ENCODE measurements at regions not wholly inside any gene's neighbourhood (a gene's known extent, or its start where the extent isn't known, plus 50 kb on each side); places are given as distances from the start of the nearest gene placed in this dataset.

GRCh38 chr21:38115870-38116269 lies 140.9 kb upstream of the KCNJ15 start:
- Histone ChIP-seq H2AK9ac (replicated peaks; ENCODE audit: low read depth, low read length, poor library complexity) (no peak overlapping the region), H3K56ac (ENCODE audit: extremely low read depth, insufficient read depth, low read length) (no peak overlapping the region), H3K4me3 (ENCODE audit: insufficient read depth, low read depth, low read length) (no peak overlapping the region), H3K4me1 (ENCODE audit: control insufficient read depth, insufficient read depth, low read length) (no peaks in the 10 kb centered on the region), H3K27me3 (ENCODE audit: control insufficient read depth, insufficient read depth, low read length) (peaks cover 2% of the 10 kb centered on the region), H2BK20ac (ENCODE audit: low read depth, low read length) (no peak overlapping the region), H3K23ac (ENCODE audit: low read depth, low read length) (no peak overlapping the region), H2AFZ (replicated peaks; ENCODE audit: low read length, poor library complexity) (no peak overlapping the region), H3K9ac (ENCODE audit: low read depth, low read length) (no peak overlapping the region), H3K4ac (ENCODE audit: low read depth, low read length) (no peak overlapping the region), H4K20me1 (ENCODE audit: insufficient read depth, low read length) (no peaks in the 10 kb centered on the region), H2AK5ac (ENCODE audit: low read depth, low read length) (no peak overlapping the region), H4K5ac (ENCODE audit: low read depth, low read length) (no peak overlapping the region), H3K9me3 (ENCODE audit: control insufficient read depth, insufficient read depth, low read length) (no peaks in the 10 kb centered on the region), H4K91ac (ENCODE audit: insufficient read depth, low read depth, low read length) (no peak overlapping the region), H2BK120ac (ENCODE audit: low read depth, low read length) (no peak overlapping the region), H3K27ac (ENCODE audit: insufficient read depth, low read length) (no peak overlapping the region), H3K9me1 (ENCODE audit: insufficient read depth, low read length) (no peaks in the 10 kb centered on the region), H2BK15ac (ENCODE audit: low read depth, low read length) (no peak overlapping the region), H4K8ac (ENCODE audit: low read depth in 2 of 2, low read length in 2 of 2) (no peak overlapping the region), H2BK5ac (ENCODE audit: low read depth, low read length, poor library complexity, severe bottlenecking) (no peak overlapping the region), H3K36me3 (ENCODE audit: control insufficient read depth, insufficient read depth, low read length) (no peaks in the 10 kb centered on the region), H3K79me1 (ENCODE audit: low read depth in 1 of 2, low read length in 2 of 2) (no peaks in the 10 kb centered on the region), H3K4me2 (ENCODE audit: low read depth, low read length) (no peak overlapping the region), H3K14ac (replicated peaks; ENCODE audit: low read depth, low read length) (no peak overlapping the region), H3K18ac (ENCODE audit: low read depth, low read length) (no peak overlapping the region)
- dilution Hi-C loops (cut with HindIII; ENCODE audit: low sequenced_read_pairs, unreplicated experiment) = no loop called here
- intact Hi-C loops (cut with micrococcal nuclease) = no loop called here
- in situ Hi-C loops (cut with MboI; ENCODE audit: low sequenced_read_pairs) = no loop called here
- ATAC-seq (ENCODE audit: low read depth) (no peak), DNase-seq (no peak)
- ChIA-PET CTCF (no interaction called here), POLR2A (ENCODE audit: unreplicated experiment) (no interaction called here)
- 79% methylated on average over 2 of the region's 3 CpGs; no CpG with 5 or more reads in 1 of the 2 experiments for WGBS, 2 experiments (ENCODE audit: extremely low coverage in 2 of 2, insufficient read length in 1 of 2)
- no TSS peak for BruUV-seq (replicated peaks)
- TF ChIP-seq MAFK (IDR thresholded peaks at IDR 0.05; ENCODE audit: low read depth, low read length) (no peak), RAD21 (IDR thresholded peaks at IDR 0.05; ENCODE audit: low read length) (no peak), CEBPB (IDR thresholded peaks at IDR 0.05; ENCODE audit: low read depth, low read length) (no peak), RFX5 (IDR thresholded peaks at IDR 0.05; ENCODE audit: low read depth, low read length) (no peak), MXI1 (IDR thresholded peaks at IDR 0.05; ENCODE audit: borderline replicate concordance, low read depth, low read length) (no peak), RCOR1 (IDR thresholded peaks at IDR 0.05; ENCODE audit: insufficient replicate concordance, low read length) (no peak), POLR2A (IDR thresholded peaks at IDR 0.05; ENCODE audit: low read depth, low read length) (no peak), FOS (IDR thresholded peaks at IDR 0.05; ENCODE audit: low read depth, low read length) (no peak), CHD1 (IDR thresholded peaks at IDR 0.05; ENCODE audit: low read depth, low read length) (no peak), BHLHE40 (IDR thresholded peaks at IDR 0.05; ENCODE audit: low read depth, low read length) (no peak), CTCF (conservative IDR thresholded peaks at IDR 0.05; ENCODE audit: low read depth, low read length) (no peak)

Measured in IMR-90 (cell line).